Body of pancreas (tissue), 4 donors: ENCODE measurements at regions not wholly inside any gene's neighbourhood (a gene's known extent, or its start where the extent isn't known, plus 50 kb on each side); places are given as distances from the start of the nearest gene placed in this dataset.

ENCODE experiments used
- CTCF ChIP-seq, 7 experiments: fragments of 450-650 bp in 4 of 7; fragments of 200-600 bp in 3 of 7; sonication (generic) in 3 of 7; IDR thresholded peaks; one replicate each; pipeline ENCODE4 v1.5.1; 2016 to 2019; ENCODE audit warnings: antibody characterized with exemption in 7 of 7
- POLR2A ChIP-seq, 3 donors: fragments of 450-650 bp; IDR thresholded peaks; one replicate each; pipeline ENCODE4 v1.6.1; 2016; ENCODE audit warnings: antibody characterized with exemption in 3 of 3, mild to moderate bottlenecking in 2 of 3

DNA sequence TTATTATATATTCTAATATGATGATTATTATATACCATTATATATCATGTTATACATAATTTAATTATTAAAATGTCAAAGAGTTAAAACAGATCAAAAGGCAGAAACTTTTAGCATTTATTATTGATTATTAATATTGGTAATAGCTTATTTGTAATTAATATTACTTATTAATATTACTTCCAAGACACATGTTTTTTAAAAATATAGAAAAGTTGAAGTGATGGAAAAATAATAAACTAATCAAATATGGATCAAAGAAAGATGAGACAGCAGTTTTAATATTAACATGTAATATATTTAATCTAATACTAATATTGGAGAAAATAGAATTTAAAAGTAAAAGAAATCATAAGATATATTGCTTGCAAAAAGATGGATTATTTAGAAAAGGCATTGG, 154.6 kb upstream of the TAB2 start:
- TF ChIP-seq CTCF (IDR thresholded peaks at IDR 0.05) (no peak), POLR2A (IDR thresholded peaks at IDR 0.05) (no peak)
